Trophoblast cell (in vitro differentiated cells and primary cell): ENCODE measurements at regions not wholly inside any gene's neighbourhood (a gene's known extent, or its start where the extent isn't known, plus 50 kb on each side); places are given as distances from the start of the nearest gene placed in this dataset.

ENCODE experiments used
- DNase-seq, 2 donors: peaks; one replicate each; pipeline ENCODE4 v3.0.0-alpha.2; 2016
- H2AFZ ChIP-seq: 2 replicates; pipeline ENCODE4 v1.6.1; 2013; ENCODE audit warnings: low read length, moderate library complexity, mild to moderate bottlenecking; ENCODE audit not compliant: insufficient read depth, poor library complexity
- H2AK5ac ChIP-seq: 2 replicates; pipeline ENCODE4 v1.6.1; 2013; ENCODE audit warnings: mild to moderate bottlenecking, low read length
- H2BK120ac ChIP-seq: 2 replicates; pipeline ENCODE4 v1.6.1; 2013; ENCODE audit warnings: low read length, mild to moderate bottlenecking, moderate library complexity; ENCODE audit not compliant: insufficient read depth, poor library complexity
- H2BK12ac ChIP-seq: 2 replicates; pipeline ENCODE4 v1.6.1; 2013; ENCODE audit warnings: mild to moderate bottlenecking, low read length, moderate library complexity
- H2BK5ac ChIP-seq: 2 replicates; pipeline ENCODE4 v1.6.1; 2013; ENCODE audit warnings: low read length, low read depth, moderate library complexity, mild to moderate bottlenecking; ENCODE audit not compliant: poor library complexity
- H3K14ac ChIP-seq: 2 replicates; pipeline ENCODE4 v1.6.1; 2013; ENCODE audit warnings: mild to moderate bottlenecking, low read length
- H3K18ac ChIP-seq: 2 replicates; pipeline ENCODE4 v1.6.1; 2013; ENCODE audit warnings: mild to moderate bottlenecking, low read length
- H3K23ac ChIP-seq: 2 replicates; pipeline ENCODE4 v1.6.1; 2013; ENCODE audit warnings: low read length
- H3K27ac ChIP-seq: 2 replicates; pipeline ENCODE4 v1.5.1; 2013; ENCODE audit warnings: low read depth, mild to moderate bottlenecking, inconsistent platforms, low read length, moderate library complexity
- H3K27me3 ChIP-seq: 2 replicates; pipeline ENCODE4 v1.6.1; 2013; ENCODE audit warnings: inconsistent platforms, mild to moderate bottlenecking, low read length, moderate library complexity; ENCODE audit not compliant: insufficient read depth
- H3K36me3 ChIP-seq, 2 experiments: 1 replicate in 1 of 2; 2 replicates in 1 of 2; pipeline ENCODE4 v1.6.1; 2013; ENCODE audit warnings: low read length in 2 of 2, mild to moderate bottlenecking in 2 of 2, moderate library complexity in 1 of 2; ENCODE audit not compliant: insufficient read depth in 2 of 2, control insufficient read depth in 1 of 2
- H3K4ac ChIP-seq: 2 replicates; pipeline ENCODE4 v1.6.1; 2013; ENCODE audit warnings: low read depth, mild to moderate bottlenecking, low read length, moderate library complexity
- H3K4me1 ChIP-seq, 2 experiments: 1 replicate in 1 of 2; 2 replicates in 1 of 2; pipeline ENCODE4 v1.6.1; 2013; ENCODE audit warnings: low read length in 2 of 2, mild to moderate bottlenecking in 2 of 2, moderate library complexity in 1 of 2; ENCODE audit not compliant: insufficient read depth in 2 of 2, control insufficient read depth in 1 of 2
- H3K4me2 ChIP-seq: 2 replicates; pipeline ENCODE4 v1.6.1; 2013; ENCODE audit warnings: inconsistent platforms, mild to moderate bottlenecking, low read length, moderate library complexity
- H3K4me3 ChIP-seq: 2 replicates; pipeline ENCODE4 v1.5.1; 2013; ENCODE audit warnings: mild to moderate bottlenecking, low read depth, low read length, inconsistent platforms
- H3K79me1 ChIP-seq: one replicate; pipeline ENCODE4 v1.6.1; 2013; ENCODE audit warnings: low read length
- H3K79me2 ChIP-seq: 2 replicates; pipeline ENCODE4 v1.6.1; 2013; ENCODE audit warnings: low read length, mild to moderate bottlenecking; ENCODE audit not compliant: control insufficient read depth, insufficient read depth, poor library complexity
- H3K9ac ChIP-seq: 2 replicates; pipeline ENCODE4 v1.6.1; 2013; ENCODE audit warnings: mild to moderate bottlenecking, low read length
- H3K9me3 ChIP-seq: 2 replicates; pipeline ENCODE4 v1.6.1; 2013; ENCODE audit warnings: low read depth, mild to moderate bottlenecking, control low read depth, inconsistent platforms, low read length; ENCODE audit not compliant: insufficient read depth
- H4K12ac ChIP-seq: 2 replicates; pipeline ENCODE4 v1.6.1; 2013; ENCODE audit warnings: low read depth, mild to moderate bottlenecking, low read length, moderate library complexity
- H4K8ac ChIP-seq: 2 replicates; pipeline ENCODE4 v1.6.1; 2013; ENCODE audit warnings: low read depth, mild to moderate bottlenecking, low read length, moderate library complexity
- H4K91ac ChIP-seq: one replicate; pipeline ENCODE4 v1.6.1; 2013; ENCODE audit warnings: low read depth, mild to moderate bottlenecking, low read length, moderate library complexity
- WGBS: extraction: QIAGEN DNeasy Blood & Tissue Kit; methylation state at CpG from one replicate; pipeline ENCODE4 v1.1.7; 2013; ENCODE audit warnings: missing lambda C conversion rate; ENCODE audit not compliant: insufficient read length, insufficient coverage; ENCODE audit errors: extremely low coverage; 5-methylcytosine and 5-hydroxymethylcytosine counted together

- H2BK12ac ChIP-seq = no peak overlapping the region
- H3K79me2 ChIP-seq = no peaks in the 10 kb centered on the region
- no peak overlapping the region for H2BK5ac ChIP-seq
- no peak overlapping the region for H2AK5ac ChIP-seq
- H3K9ac ChIP-seq = no peak overlapping the region
- H3K4me2 ChIP-seq = no peak overlapping the region
- no peak overlapping the region for H3K27ac ChIP-seq
- H4K12ac ChIP-seq = no peak overlapping the region
- H3K79me1 ChIP-seq = peaks cover 4% of the 10 kb centered on the region
- H3K23ac ChIP-seq = no peak overlapping the region
- no peak overlapping the region for H4K91ac ChIP-seq
- no peak overlapping the region for H3K18ac ChIP-seq
- H3K36me3 ChIP-seq = no peaks in the 10 kb centered on the region
- H4K8ac ChIP-seq = no peak overlapping the region
- H3K9me3 ChIP-seq = peaks cover 2% of the 10 kb centered on the region
- DNase-seq = no peak
- no peaks in the 10 kb centered on the region for H3K27me3 ChIP-seq
- H3K4me1 ChIP-seq = no peaks in the 10 kb centered on the region
- H2AFZ ChIP-seq = no peak overlapping the region
- H3K4ac ChIP-seq = no peak overlapping the region
- no peak overlapping the region for H3K14ac ChIP-seq
- no peak overlapping the region for H2BK120ac ChIP-seq
- no CpG with 5 or more reads among the region's 10 CpGs for WGBS
- H3K4me3 ChIP-seq = no peak overlapping the region
Measured at GRCh38 chr20:23148731-23149570, 62.8 kb upstream of the CD93 start.

DNA sequence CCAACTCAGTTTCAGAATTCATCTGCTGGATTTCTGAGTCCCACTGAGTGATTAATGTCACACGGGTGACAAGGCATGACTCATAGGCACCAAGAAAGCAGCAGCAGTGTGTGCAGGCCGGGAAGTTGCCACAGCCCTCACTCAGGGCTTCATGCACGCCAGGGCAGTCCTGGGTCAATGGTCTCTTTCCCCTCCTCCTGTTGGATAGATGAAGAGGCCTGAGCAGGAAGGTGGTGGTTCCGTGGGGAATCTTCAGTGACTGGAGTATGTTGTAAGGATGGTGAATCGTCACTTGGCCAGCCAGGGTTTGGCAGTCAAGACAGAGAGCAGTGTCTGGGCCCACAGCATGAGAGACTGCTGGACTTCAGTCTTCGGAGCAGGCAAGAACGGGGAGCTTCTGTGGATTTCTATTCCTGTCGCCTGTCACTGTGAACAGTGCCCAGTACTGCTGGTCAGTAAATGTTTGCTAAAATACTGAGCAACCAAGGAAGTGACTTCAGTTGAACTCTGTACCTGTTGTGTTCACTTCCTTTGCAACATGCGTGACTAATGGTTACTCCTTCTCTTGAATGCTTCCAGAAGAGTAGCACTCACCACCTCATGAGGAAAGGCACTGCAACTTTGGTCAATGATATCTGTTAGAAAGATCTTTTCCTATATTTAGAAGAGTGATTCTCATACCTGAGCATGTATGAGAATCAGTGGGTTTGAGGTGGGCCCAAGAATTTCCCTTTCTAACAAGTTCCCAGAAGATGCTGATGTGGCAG lies 62.0 kb upstream of the CD93 start:
- H3K14ac ChIP-seq = no peak overlapping the region
- H3K4me2 ChIP-seq = no peak overlapping the region
- H3K18ac ChIP-seq = no peak overlapping the region
- no peak overlapping the region for H3K23ac ChIP-seq
- no peak overlapping the region for H2AFZ ChIP-seq
- no peak overlapping the region for H3K4me3 ChIP-seq
- H4K12ac ChIP-seq = no peak overlapping the region
- no peaks in the 10 kb centered on the region for H3K36me3 ChIP-seq
- H2BK12ac ChIP-seq = no peak overlapping the region
- no peaks in the 10 kb centered on the region for H3K27me3 ChIP-seq
- H3K27ac ChIP-seq = no peak overlapping the region
- H3K4me1 ChIP-seq = no peaks in the 10 kb centered on the region
- H3K4ac ChIP-seq = no peak overlapping the region
- no peak overlapping the region for H2BK120ac ChIP-seq
- H4K8ac ChIP-seq = no peak overlapping the region
- WGBS = no CpG with 5 or more reads among the region's 9 CpGs
- H3K79me2 ChIP-seq = no peaks in the 10 kb centered on the region
- H2BK5ac ChIP-seq = no peak overlapping the region
- DNase-seq = peak; percentile 57 to 61
- H3K9me3 ChIP-seq = peaks cover 2% of the 10 kb centered on the region
- H2AK5ac ChIP-seq = no peak overlapping the region
- H4K91ac ChIP-seq = no peak overlapping the region
- H3K79me1 ChIP-seq = peaks cover 4% of the 10 kb centered on the region
- no peak overlapping the region for H3K9ac ChIP-seq

GRCh38 chr20:23147647-23147963 lies 61.5 kb upstream of the CD93 start:
- Histone ChIP-seq H3K4me1 (no peaks in the 10 kb centered on the region), H3K36me3 (no peaks in the 10 kb centered on the region), H2BK5ac (no peak overlapping the region), H3K9me3 (peaks cover 2% of the 10 kb centered on the region), H3K27me3 (no peaks in the 10 kb centered on the region), H3K14ac (no peak overlapping the region), H4K91ac (no peak overlapping the region), H3K4me2 (no peak overlapping the region), H3K18ac (no peak overlapping the region), H4K8ac (no peak overlapping the region), H2AFZ (no peak overlapping the region), H2BK12ac (no peak overlapping the region), H2AK5ac (no peak overlapping the region), H3K9ac (no peak overlapping the region), H3K79me2 (no peaks in the 10 kb centered on the region), H4K12ac (no peak overlapping the region), H3K4me3 (no peak overlapping the region), H2BK120ac (no peak overlapping the region), H3K79me1 (peaks cover 4% of the 10 kb centered on the region), H3K27ac (no peak overlapping the region), H3K4ac (no peak overlapping the region), H3K23ac (no peak overlapping the region)
- DNase-seq = no peak
- no CpG with 5 or more reads among the region's 4 CpGs for WGBS

DNA sequence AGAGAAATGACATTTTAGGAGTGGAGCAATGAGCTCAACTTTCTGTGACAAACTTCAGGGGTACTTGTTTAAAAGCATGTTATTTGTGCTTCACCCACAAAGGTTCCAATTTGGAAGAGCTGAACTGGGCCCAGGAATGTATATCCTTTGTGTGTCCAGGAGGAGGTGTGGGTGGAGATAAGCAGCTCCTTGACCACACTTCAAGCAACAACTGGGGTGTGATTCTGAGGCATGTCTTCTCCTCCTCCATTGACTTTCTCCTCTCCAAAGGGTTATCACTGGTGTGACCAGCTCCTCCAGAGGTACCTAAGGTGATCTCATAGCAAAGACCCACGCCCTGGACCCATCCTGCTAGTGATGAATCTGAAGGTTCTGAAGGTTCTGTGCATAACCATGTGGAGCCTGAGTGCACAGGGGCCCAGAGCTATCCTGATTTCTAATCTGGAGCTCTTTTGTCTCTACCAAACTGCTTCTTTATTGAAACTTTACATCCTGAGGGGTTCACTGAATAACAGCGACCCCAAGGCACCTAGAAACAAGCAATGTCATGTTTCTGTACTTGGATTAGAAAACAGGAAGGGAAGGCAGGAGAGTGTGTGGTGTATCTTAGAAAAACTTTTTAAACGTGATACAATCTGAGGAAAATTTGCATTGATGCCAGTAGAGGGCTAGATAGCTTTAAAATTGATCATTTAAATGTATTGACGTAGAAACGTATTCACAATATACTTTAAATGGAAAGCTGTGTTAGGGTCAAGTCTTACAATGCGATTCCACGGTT lies 60.9 kb upstream of the CD93 start:
- H4K8ac ChIP-seq = no peak overlapping the region
- H3K9ac ChIP-seq = no peak overlapping the region
- no peak overlapping the region for H2BK120ac ChIP-seq
- no peaks in the 10 kb centered on the region for H3K27me3 ChIP-seq
- H3K4ac ChIP-seq = no peak overlapping the region
- no peaks in the 10 kb centered on the region for H3K79me2 ChIP-seq
- no peak overlapping the region for H2BK5ac ChIP-seq
- WGBS = no CpG with 5 or more reads among the region's 7 CpGs
- H3K18ac ChIP-seq = no peak overlapping the region
- no peak overlapping the region for H4K12ac ChIP-seq
- no peak overlapping the region for H3K4me3 ChIP-seq
- H3K14ac ChIP-seq = no peak overlapping the region
- H3K23ac ChIP-seq = no peak overlapping the region
- no peak overlapping the region for H4K91ac ChIP-seq
- H3K9me3 ChIP-seq = peaks cover 2% of the 10 kb centered on the region
- H3K4me1 ChIP-seq = no peaks in the 10 kb centered on the region
- H2AFZ ChIP-seq = no peak overlapping the region
- H3K36me3 ChIP-seq = no peaks in the 10 kb centered on the region
- no peak overlapping the region for H3K27ac ChIP-seq
- H2BK12ac ChIP-seq = no peak overlapping the region
- no peak overlapping the region for H3K4me2 ChIP-seq
- H2AK5ac ChIP-seq = no peak overlapping the region
- peaks cover 4% of the 10 kb centered on the region for H3K79me1 ChIP-seq
- no peak for DNase-seq
